Mesendoderm (in vitro differentiated cells): ENCODE measurements at regions not wholly inside any gene's neighbourhood (a gene's known extent, or its start where the extent isn't known, plus 50 kb on each side); places are given as distances from the start of the nearest gene placed in this dataset.
A peak's percentile ranks its signal among the peaks of the same experiment; 100 is the strongest.

Experiments
- DNase-seq: peaks from one replicate; pipeline ENCODE4 v3.0.0; 2013
- H2AK5ac ChIP-seq: 2 replicates; pipeline ENCODE4 v1.6.1; 2013; ENCODE audit warnings: low read length, inconsistent platforms
- H2BK120ac ChIP-seq: 2 replicates; pipeline ENCODE4 v1.6.1; 2013; ENCODE audit warnings: low read depth, mild to moderate bottlenecking, low read length, moderate library complexity, mixed read lengths
- H2BK15ac ChIP-seq: replicated peaks from 2 replicates; pipeline ENCODE4 v1.6.1; 2013; ENCODE audit warnings: low read depth, mild to moderate bottlenecking, moderate library complexity
- H2BK5ac ChIP-seq: 2 replicates; pipeline ENCODE4 v1.6.1; 2013; ENCODE audit warnings: low read length, inconsistent platforms
- H3K18ac ChIP-seq: 2 replicates; pipeline ENCODE4 v1.6.1; 2013; ENCODE audit warnings: mild to moderate bottlenecking, low read length, mixed read lengths
- H3K23ac ChIP-seq: one replicate; pipeline ENCODE4 v1.6.1; 2013; ENCODE audit warnings: low read length
- H3K27ac ChIP-seq: 2 replicates; pipeline ENCODE4 v1.5.1; 2013; ENCODE audit warnings: low read depth, mild to moderate bottlenecking, inconsistent platforms, low read length, moderate library complexity
- H3K27me3 ChIP-seq: 2 replicates; pipeline ENCODE4 v1.6.1; 2013; ENCODE audit warnings: low read length, control low read depth, mild to moderate bottlenecking, inconsistent platforms; ENCODE audit not compliant: insufficient read depth, poor library complexity
- H3K36me3 ChIP-seq: 2 replicates; pipeline ENCODE4 v1.6.1; 2013; ENCODE audit warnings: low read length, inconsistent platforms; ENCODE audit not compliant: control insufficient read depth, insufficient read depth
- H3K4ac ChIP-seq: one replicate; pipeline ENCODE4 v1.6.1; 2013; ENCODE audit warnings: low read depth, mild to moderate bottlenecking, low read length, moderate library complexity
- H3K4me1 ChIP-seq: 2 replicates; pipeline ENCODE4 v1.6.1; 2013; ENCODE audit warnings: low read depth, low read length, inconsistent platforms; ENCODE audit not compliant: control insufficient read depth
- H3K4me2 ChIP-seq: 2 replicates; pipeline ENCODE4 v1.6.1; 2013; ENCODE audit warnings: low read length
- H3K4me3 ChIP-seq: 2 replicates; pipeline ENCODE4 v1.5.1; 2013; ENCODE audit warnings: mild to moderate bottlenecking, low read length
- H3K56ac ChIP-seq: one replicate; pipeline ENCODE4 v1.6.1; 2013; ENCODE audit warnings: low read length
- H3K79me1 ChIP-seq: 2 replicates; pipeline ENCODE4 v1.6.1; 2013; ENCODE audit warnings: low read length, inconsistent platforms
- H3K79me2 ChIP-seq: 2 replicates; pipeline ENCODE4 v1.6.1; 2013; ENCODE audit warnings: mild to moderate bottlenecking, low read length; ENCODE audit not compliant: control insufficient read depth, insufficient read depth
- H3K9ac ChIP-seq: 2 replicates; pipeline ENCODE4 v1.6.1; 2013; ENCODE audit warnings: low read length, inconsistent platforms
- H4K5ac ChIP-seq: one replicate; pipeline ENCODE4 v1.6.1; 2013; ENCODE audit warnings: low read length
- H4K8ac ChIP-seq: one replicate; pipeline ENCODE4 v1.6.1; 2013; ENCODE audit warnings: low read depth, mild to moderate bottlenecking, control low read depth, low read length, moderate library complexity
- WGBS: extraction: QIAGEN DNeasy Blood & Tissue Kit; methylation state at CpG from one replicate; pipeline ENCODE4 v1.1.7; 2013; ENCODE audit warnings: low lambda C conversion rate, missing lambda C conversion rate; ENCODE audit not compliant: insufficient coverage; ENCODE audit errors: extremely low coverage; 5-methylcytosine and 5-hydroxymethylcytosine counted together

GRCh38 chr14:37974421-37974820, 233.3 kb upstream of the SSTR1 start:
- Histone ChIP-seq H2BK5ac (no peak overlapping the region), H3K4me1 (no peaks in the 10 kb centered on the region), H4K5ac (no peak overlapping the region), H3K36me3 (no peaks in the 10 kb centered on the region), H2AK5ac (no peak overlapping the region), H2BK120ac (no peak overlapping the region), H3K27me3 (no peaks in the 10 kb centered on the region), H3K4me2 (no peak overlapping the region), H3K4ac (no peak overlapping the region), H4K8ac (no peak overlapping the region), H3K18ac (no peak overlapping the region), H3K27ac (no peak overlapping the region), H3K9ac (no peak overlapping the region), H3K4me3 (no peak overlapping the region), H3K79me1 (no peaks in the 10 kb centered on the region), H3K23ac (no peak overlapping the region), H3K79me2 (no peaks in the 10 kb centered on the region), H2BK15ac (no peak overlapping the region), H3K56ac (no peak overlapping the region)
- DNase-seq: no peak
- WGBS: no CpG with 5 or more reads among the region's 1 CpG

DNA sequence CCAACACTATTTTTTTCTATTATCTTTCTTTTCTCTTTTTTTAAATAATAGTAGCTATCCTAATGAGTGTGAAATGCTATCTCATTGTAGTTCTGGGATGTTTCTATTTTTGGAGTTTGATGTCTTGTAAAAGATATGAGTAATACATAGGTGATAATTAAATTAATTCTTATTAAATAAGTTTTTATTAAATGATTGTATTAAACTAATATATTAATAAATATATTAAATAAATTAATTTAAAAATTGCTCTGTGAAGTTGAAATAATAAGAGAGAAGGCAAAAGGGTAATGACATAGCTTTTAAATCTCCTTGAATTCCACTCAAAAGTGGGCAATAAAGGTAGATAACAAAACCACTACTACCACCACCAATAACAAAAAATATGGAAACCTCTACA, 230.2 kb upstream of the SSTR1 start:
- H3K23ac ChIP-seq: no peak overlapping the region

GRCh38 chr14:37985826-37986470, 221.8 kb upstream of the SSTR1 start:
- Histone ChIP-seq H3K27ac (no peak overlapping the region), H3K9ac (no peak overlapping the region), H3K4me2 (no peak overlapping the region), H4K5ac (no peak overlapping the region), H3K56ac (no peak overlapping the region), H2BK120ac (no peak overlapping the region), H3K23ac (no peak overlapping the region), H3K36me3 (no peaks in the 10 kb centered on the region), H3K4me1 (no peaks in the 10 kb centered on the region), H3K4me3 (no peak overlapping the region), H3K27me3 (no peaks in the 10 kb centered on the region), H3K4ac (no peak overlapping the region), H4K8ac (no peak overlapping the region), H2BK5ac (no peak overlapping the region), H2AK5ac (no peak overlapping the region), H3K18ac (no peak overlapping the region), H3K79me1 (no peaks in the 10 kb centered on the region), H2BK15ac (no peak overlapping the region), H3K79me2 (no peaks in the 10 kb centered on the region)
- DNase-seq: peak; percentile 70
- WGBS: no CpG with 5 or more reads among the region's 2 CpGs

More for the DNA sequence above, 230.2 kb upstream of the SSTR1 start:
- H3K4me2 ChIP-seq: no peak overlapping the region
- no peaks in the 10 kb centered on the region for H3K79me2 ChIP-seq
- no peak overlapping the region for H2BK15ac ChIP-seq
- H3K9ac ChIP-seq: no peak overlapping the region
- DNase-seq: no peak
- H3K36me3 ChIP-seq: no peaks in the 10 kb centered on the region
- no peak overlapping the region for H3K27ac ChIP-seq
- no peak overlapping the region for H2BK120ac ChIP-seq
- H3K18ac ChIP-seq: no peak overlapping the region
- H3K27me3 ChIP-seq: no peaks in the 10 kb centered on the region
- no peak overlapping the region for H3K56ac ChIP-seq
- H4K5ac ChIP-seq: no peak overlapping the region
- H3K4ac ChIP-seq: no peak overlapping the region
- H2BK5ac ChIP-seq: no peak overlapping the region
- H3K4me3 ChIP-seq: no peak overlapping the region
- H4K8ac ChIP-seq: no peak overlapping the region
- H2AK5ac ChIP-seq: no peak overlapping the region
- no peaks in the 10 kb centered on the region for H3K4me1 ChIP-seq
- no peaks in the 10 kb centered on the region for H3K79me1 ChIP-seq

DNA sequence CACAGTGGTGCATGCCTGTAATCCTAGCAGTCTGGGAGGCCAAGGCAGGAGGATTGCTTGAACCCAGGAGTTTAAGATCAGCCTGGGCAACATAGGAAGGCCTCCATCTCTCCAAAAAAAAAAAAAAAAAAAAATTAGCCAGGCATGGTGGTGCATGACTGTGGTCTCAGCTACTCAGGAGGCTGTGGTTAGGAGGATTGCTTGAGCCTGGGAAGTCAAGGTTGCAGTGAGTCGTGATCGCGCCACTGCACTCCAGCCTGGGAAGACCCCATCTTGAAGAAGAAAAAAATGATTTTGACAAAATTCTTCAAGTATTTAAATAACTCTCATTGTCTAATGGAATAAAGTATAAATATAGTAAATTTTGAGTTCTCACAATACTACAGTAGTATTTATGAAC, 219.2 kb upstream of the SSTR1 start:
- no peak overlapping the region for H2BK5ac ChIP-seq
- H3K23ac ChIP-seq: no peak overlapping the region
- no CpG with 5 or more reads among the region's 3 CpGs for WGBS
- H3K27me3 ChIP-seq: no peaks in the 10 kb centered on the region
- no peak overlapping the region for H3K56ac ChIP-seq
- no peak overlapping the region for H3K9ac ChIP-seq
- no peaks in the 10 kb centered on the region for H3K79me1 ChIP-seq
- H2BK15ac ChIP-seq: no peak overlapping the region
- H3K79me2 ChIP-seq: no peaks in the 10 kb centered on the region
- no peak overlapping the region for H3K4me3 ChIP-seq
- H2AK5ac ChIP-seq: no peak overlapping the region
- no peak overlapping the region for H4K8ac ChIP-seq
- no peak overlapping the region for H3K18ac ChIP-seq
- DNase-seq: no peak
- H3K36me3 ChIP-seq: no peaks in the 10 kb centered on the region
- H4K5ac ChIP-seq: no peak overlapping the region
- no peak overlapping the region for H3K27ac ChIP-seq
- no peak overlapping the region for H2BK120ac ChIP-seq
- no peaks in the 10 kb centered on the region for H3K4me1 ChIP-seq
- no peak overlapping the region for H3K4me2 ChIP-seq
- H3K4ac ChIP-seq: no peak overlapping the region

GRCh38 chr14:37991027-37991426, 216.7 kb upstream of the SSTR1 start:
- H3K4ac ChIP-seq: no peak overlapping the region
- DNase-seq: peak; percentile 10
- no peak overlapping the region for H3K56ac ChIP-seq
- no peaks in the 10 kb centered on the region for H3K36me3 ChIP-seq
- H3K18ac ChIP-seq: no peak overlapping the region
- H3K9ac ChIP-seq: no peak overlapping the region
- no peaks in the 10 kb centered on the region for H3K79me1 ChIP-seq
- WGBS: no CpG with 5 or more reads among the region's 1 CpG
- H2BK15ac ChIP-seq: no peak overlapping the region
- no peak overlapping the region for H4K5ac ChIP-seq
- no peaks in the 10 kb centered on the region for H3K4me1 ChIP-seq
- H3K27ac ChIP-seq: no peak overlapping the region
- no peak overlapping the region for H3K4me2 ChIP-seq
- H2BK120ac ChIP-seq: no peak overlapping the region
- H3K27me3 ChIP-seq: no peaks in the 10 kb centered on the region
- no peak overlapping the region for H2BK5ac ChIP-seq
- no peak overlapping the region for H3K4me3 ChIP-seq
- no peaks in the 10 kb centered on the region for H3K79me2 ChIP-seq
- H4K8ac ChIP-seq: no peak overlapping the region
- H2AK5ac ChIP-seq: no peak overlapping the region
- no peak overlapping the region for H3K23ac ChIP-seq

DNA sequence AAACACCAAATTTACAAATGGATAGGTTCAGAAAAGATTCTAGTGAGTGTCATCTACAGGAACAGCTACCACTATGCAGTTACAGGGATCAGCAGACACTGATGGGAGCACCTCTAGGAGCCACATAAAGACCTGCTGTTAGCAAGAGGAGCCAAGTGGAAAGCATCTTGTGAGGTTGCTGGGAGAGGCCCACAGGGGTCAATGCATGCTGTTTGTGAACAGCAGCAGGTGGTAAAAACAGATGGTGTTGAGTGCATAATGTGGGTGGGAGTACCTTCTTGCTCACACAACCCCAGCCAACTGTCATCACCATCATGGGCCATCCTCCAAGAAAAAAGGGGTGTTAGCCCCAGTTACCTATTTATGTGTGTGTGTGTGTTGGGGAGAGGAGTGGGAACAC, 215.2 kb upstream of the SSTR1 start:
- Histone ChIP-seq H4K5ac (no peak overlapping the region), H2BK120ac (no peak overlapping the region)
- DNase-seq: no peak

More for the DNA sequence above, 215.2 kb upstream of the SSTR1 start:
- H3K79me1 ChIP-seq: no peaks in the 10 kb centered on the region
- H2AK5ac ChIP-seq: no peak overlapping the region
- no peaks in the 10 kb centered on the region for H3K4me1 ChIP-seq
- H3K27ac ChIP-seq: no peak overlapping the region
- H3K18ac ChIP-seq: no peak overlapping the region
- H3K79me2 ChIP-seq: no peaks in the 10 kb centered on the region
- no peak overlapping the region for H3K23ac ChIP-seq
- H3K4ac ChIP-seq: no peak overlapping the region
- H3K4me3 ChIP-seq: no peak overlapping the region
- H2BK15ac ChIP-seq: no peak overlapping the region
- no peak overlapping the region for H4K8ac ChIP-seq
- H3K36me3 ChIP-seq: no peaks in the 10 kb centered on the region
- no peak overlapping the region for H2BK5ac ChIP-seq
- H3K4me2 ChIP-seq: no peak overlapping the region
- H3K27me3 ChIP-seq: no peaks in the 10 kb centered on the region
- no peak overlapping the region for H3K9ac ChIP-seq
- H3K56ac ChIP-seq: no peak overlapping the region
